OCI-LY1 (cell line): ENCODE measurements at regions not wholly inside any gene's neighbourhood (a gene's known extent, or its start where the extent isn't known, plus 50 kb on each side); places are given as distances from the start of the nearest gene placed in this dataset.

Source experiments
- H2AFZ ChIP-seq: fragments of 200-600 bp; sonication (generic), shearing (Covaris generic); 2 replicates; pipeline ENCODE4 v1.6.0; 2014; ENCODE audit warnings: antibody characterized with exemption, mild to moderate bottlenecking, low read length
- H3F3A ChIP-seq: fragments of 200-600 bp; sonication (generic), shearing (Covaris generic); 2 replicates; pipeline ENCODE4 v1.6.0; 2014; ENCODE audit warnings: mild to moderate bottlenecking, antibody characterized with exemption, low read length, moderate library complexity; ENCODE audit not compliant: insufficient read depth
- H3K27ac ChIP-seq: fragments of 200-600 bp; sonication (generic); 2 replicates; pipeline ENCODE4 v1.5.1; 2014; ENCODE audit warnings: low read length, mixed run types, mild to moderate bottlenecking, low read depth; ENCODE audit not compliant: poor library complexity, severe bottlenecking
- H3K27me3 ChIP-seq: fragments of 200-600 bp; sonication (generic); 2 replicates; pipeline ENCODE4 v1.6.0; 2014; ENCODE audit warnings: antibody characterized with exemption, mild to moderate bottlenecking, low read length, moderate library complexity; ENCODE audit not compliant: insufficient read depth
- H3K36me3 ChIP-seq: fragments of 200-600 bp; sonication (generic); 2 replicates; pipeline ENCODE4 v1.6.1; 2014; ENCODE audit warnings: mild to moderate bottlenecking, antibody characterized with exemption, low read length, moderate library complexity, mixed read lengths; ENCODE audit not compliant: insufficient read depth
- H3K4me1 ChIP-seq: fragments of 200-600 bp; sonication (generic); 2 replicates; pipeline ENCODE4 v1.5.1; 2014; ENCODE audit warnings: mild to moderate bottlenecking, low read length, moderate library complexity; ENCODE audit not compliant: insufficient read depth, severe bottlenecking
- H3K4me2 ChIP-seq: fragments of 200-600 bp; sonication (generic), shearing (Covaris generic); 2 replicates; pipeline ENCODE4 v1.6.1; 2014; ENCODE audit warnings: low read length
- H3K4me3 ChIP-seq: fragments of 200-600 bp; sonication (generic); 2 replicates; pipeline ENCODE4 v1.5.1; 2014; ENCODE audit warnings: low read length, low read depth, mild to moderate bottlenecking, mixed read lengths; ENCODE audit not compliant: poor library complexity, severe bottlenecking
- H3K79me2 ChIP-seq: fragments of 200-600 bp; shearing (Covaris generic); 2 replicates; pipeline ENCODE4 v1.6.1; 2016; ENCODE audit warnings: mixed run types, low read length, mixed read lengths; ENCODE audit not compliant: insufficient read depth
- H3K9ac ChIP-seq: fragments of 200-600 bp; sonication (generic), shearing (Covaris generic); 2 replicates; pipeline ENCODE4 v1.6.1; 2014; ENCODE audit warnings: mild to moderate bottlenecking, low read length, mixed read lengths
- H3K9me2 ChIP-seq: fragments of 200-600 bp; sonication (generic), shearing (Covaris generic); 2 replicates; pipeline ENCODE4 v1.6.1; 2014; ENCODE audit warnings: low read depth, mild to moderate bottlenecking, low read length, mixed read lengths
- H3K9me3 ChIP-seq: fragments of 200-600 bp; shearing (Covaris generic); 2 replicates; pipeline ENCODE4 v1.6.1; 2014; ENCODE audit warnings: low read length, mixed read lengths
- H4K20me1 ChIP-seq: fragments of 200-600 bp; sonication (generic), shearing (Covaris generic); 2 replicates; pipeline ENCODE4 v1.6.0; 2016; ENCODE audit warnings: mild to moderate bottlenecking, low read length; ENCODE audit not compliant: insufficient read depth
- CTCF ChIP-seq: fragments of 200-600 bp; sonication (generic), shearing (Covaris generic); IDR thresholded peaks from 2 replicates; pipeline ENCODE4 v1.5.1; 2017; ENCODE audit warnings: mild to moderate bottlenecking, antibody characterized with exemption, low read length, moderate library complexity, mixed read lengths
- EZH2 ChIP-seq: fragments of 200-600 bp; sonication (generic), shearing (Covaris generic); IDR thresholded peaks from 2 replicates; pipeline ENCODE4 v1.8.0; 2017; ENCODE audit warnings: borderline replicate concordance, mixed run types, mild to moderate bottlenecking, antibody characterized with exemption, low read length, moderate library complexity, mixed read lengths

GRCh38 chr1:229886636-229887035 is 180.4 kb upstream of the GALNT2 start:
- Histone ChIP-seq H3K4me3 (no peak overlapping the region), H3K79me2 (no peaks in the 10 kb centered on the region), H3K4me1 (no peaks in the 10 kb centered on the region), H3K36me3 (no peaks in the 10 kb centered on the region), H3K27ac (no peak overlapping the region), H3K9me3 (no peaks in the 10 kb centered on the region), H2AFZ (no peak overlapping the region), H3F3A (no peaks in the 10 kb centered on the region), H3K27me3 (peaks cover 9% of the 10 kb centered on the region; the same call in 1 of the 2 replicates), H3K9ac (no peak overlapping the region), H3K4me2 (no peak overlapping the region), H4K20me1 (no peaks in the 10 kb centered on the region), H3K9me2 (no peaks in the 10 kb centered on the region)
- TF ChIP-seq CTCF, result no peak
- TF ChIP-seq EZH2, result no peak

- Histone ChIP-seq H3F3A (no peaks in the 10 kb centered on the region), H3K9ac (no peak overlapping the region), H2AFZ (no peak overlapping the region), H3K27me3 (peaks cover 9% of the 10 kb centered on the region; the same call in 1 of the 2 replicates), H3K79me2 (no peaks in the 10 kb centered on the region), H4K20me1 (no peaks in the 10 kb centered on the region), H3K27ac (no peak overlapping the region), H3K9me3 (no peaks in the 10 kb centered on the region), H3K4me2 (no peak overlapping the region), H3K9me2 (no peaks in the 10 kb centered on the region), H3K36me3 (no peaks in the 10 kb centered on the region), H3K4me3 (no peak overlapping the region), H3K4me1 (no peaks in the 10 kb centered on the region)
- no peak for TF ChIP-seq EZH2
- no peak for TF ChIP-seq CTCF
Measured at GRCh38 chr1:229887043-229887822, 179.8 kb upstream of the GALNT2 start.

- no peaks in the 10 kb centered on the region for H3F3A ChIP-seq
- H4K20me1 ChIP-seq, result no peaks in the 10 kb centered on the region
- TF ChIP-seq CTCF, result no peak
- no peak for TF ChIP-seq EZH2
- H2AFZ ChIP-seq, result no peak overlapping the region
- H3K36me3 ChIP-seq, result no peaks in the 10 kb centered on the region
- no peaks in the 10 kb centered on the region for H3K9me2 ChIP-seq
- no peak overlapping the region for H3K4me2 ChIP-seq
- H3K27me3 ChIP-seq, result peaks cover 9% of the 10 kb centered on the region; the same call in 1 of the 2 replicates
- H3K9ac ChIP-seq, result no peak overlapping the region
- no peak overlapping the region for H3K27ac ChIP-seq
- H3K4me1 ChIP-seq, result no peaks in the 10 kb centered on the region
- H3K79me2 ChIP-seq, result no peaks in the 10 kb centered on the region
- H3K4me3 ChIP-seq, result no peak overlapping the region
- no peaks in the 10 kb centered on the region for H3K9me3 ChIP-seq
Measured at GRCh38 chr1:229888157-229888556, 178.9 kb upstream of the GALNT2 start.
